DND-41 (cell line): ENCODE measurements at regions not wholly inside any gene's neighbourhood (a gene's known extent, or its start where the extent isn't known, plus 50 kb on each side); places are given as distances from the start of the nearest gene placed in this dataset.

Source experiments
- CTCF ChIP-seq: IDR thresholded peaks from 2 replicates; pipeline ENCODE4 v1.5.1; 2012; ENCODE audit warnings: borderline replicate concordance, low read length, moderate library complexity, mild to moderate bottlenecking; ENCODE audit not compliant: poor library complexity, severe bottlenecking; ENCODE audit errors: extremely low read depth
- EZH2 ChIP-seq: IDR thresholded peaks from 3 replicates; pipeline ENCODE4 v1.6.1; 2012; ENCODE audit warnings: borderline replicate concordance, low read depth, mild to moderate bottlenecking, moderate library complexity, low read length, inconsistent platforms; ENCODE audit not compliant: severe bottlenecking

GRCh38 chr7:81624650-81625631, 144.9 kb downstream of the HGF start:
- TF ChIP-seq CTCF (no peak), EZH2 (no peak)
